ENCODE measurements at regions not wholly inside any gene's neighbourhood (a gene's known extent, or its start where the extent isn't known, plus 50 kb on each side); places are given as distances from the start of the nearest gene placed in this dataset.

- Histone ChIP-seq H3K9me3 (ENCODE audit: severe bottlenecking) (peaks cover 4% of the 10 kb centered on the region), H3K4me3 (ENCODE audit: severe bottlenecking) (no peak overlapping the region), H3K4me1 (ENCODE audit: insufficient read depth, poor library complexity, severe bottlenecking) (no peaks in the 10 kb centered on the region), H3K27ac (ENCODE audit: poor library complexity, severe bottlenecking) (no peak overlapping the region), H3K27me3 (ENCODE audit: insufficient read depth, poor library complexity, severe bottlenecking) (peaks cover 2% of the 10 kb centered on the region), H3K36me3 (ENCODE audit: low read depth) (no peaks in the 10 kb centered on the region)
- no peak for TF ChIP-seq CTCF (IDR thresholded peaks at IDR 0.05; ENCODE audit: poor library complexity, severe bottlenecking)
- DNase-seq (ENCODE audit: low spot score) (peak; percentile 28), ATAC-seq (ENCODE audit: low read depth) (no peak)
These were observed 199.8 kb upstream of the HDAC4 start for GRCh38 chr2:239600650-239601049.

DNA sequence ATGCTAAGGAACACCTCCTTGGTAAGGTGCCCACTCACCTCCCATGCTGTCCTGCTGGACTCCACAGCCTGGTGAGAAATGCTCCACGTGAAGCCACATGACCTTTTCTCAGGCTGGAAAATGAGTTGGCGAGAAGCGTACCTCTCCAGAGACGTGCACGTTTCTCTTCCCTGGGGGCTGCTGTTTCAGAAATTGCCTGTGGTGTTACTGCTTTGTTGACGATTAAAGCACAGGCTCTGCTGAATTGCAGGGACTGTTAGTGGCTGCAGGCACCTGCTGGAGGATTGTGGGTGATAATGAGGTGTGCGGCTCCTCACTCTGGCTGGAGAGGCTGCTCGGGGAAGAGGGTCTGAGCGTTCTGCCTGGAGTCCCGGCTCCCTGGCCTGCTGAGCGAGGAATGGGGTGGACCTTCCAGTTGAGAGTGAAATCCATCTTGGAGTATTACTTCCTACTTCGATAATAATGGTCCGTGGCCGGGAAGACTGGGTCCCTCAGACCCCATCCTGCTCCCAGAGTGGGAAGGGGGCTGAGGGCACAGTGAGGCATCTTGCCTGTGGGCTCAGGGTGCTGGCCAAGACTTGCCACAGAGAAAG is 199.3 kb upstream of the HDAC4 start:
- Histone ChIP-seq H3K27me3 (ENCODE audit: insufficient read depth, poor library complexity, severe bottlenecking) (no peaks in the 10 kb centered on the region), H3K4me1 (ENCODE audit: insufficient read depth, poor library complexity, severe bottlenecking) (no peaks in the 10 kb centered on the region), H3K9me3 (ENCODE audit: severe bottlenecking) (peaks cover 4% of the 10 kb centered on the region), H3K27ac (ENCODE audit: poor library complexity, severe bottlenecking) (no peak overlapping the region), H3K4me3 (ENCODE audit: severe bottlenecking) (no peak overlapping the region), H3K36me3 (ENCODE audit: low read depth) (no peaks in the 10 kb centered on the region)
- ATAC-seq (ENCODE audit: low read depth) (no peak), DNase-seq (ENCODE audit: low spot score) (peak; percentile 27)
- no peak for TF ChIP-seq CTCF (IDR thresholded peaks at IDR 0.05; ENCODE audit: poor library complexity, severe bottlenecking)

DNA sequence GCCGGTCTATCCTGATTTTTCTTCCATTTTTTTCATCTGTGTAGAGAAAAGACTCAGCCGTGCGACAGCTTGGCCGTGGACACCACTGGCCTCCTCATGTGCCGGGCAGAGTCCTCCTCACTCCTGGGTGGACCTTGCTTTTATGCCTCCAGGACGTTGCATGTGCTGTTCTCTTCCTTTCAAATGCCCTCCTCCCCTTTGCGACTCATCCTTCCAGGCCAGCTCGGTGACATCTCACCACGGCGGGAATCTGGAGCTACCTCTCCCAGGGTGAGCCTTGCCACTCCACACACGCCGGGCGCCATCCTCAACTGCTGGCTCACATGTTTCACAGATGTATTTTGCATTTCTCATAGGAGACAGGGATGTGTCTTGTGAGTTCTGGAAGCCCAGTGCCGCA is 198.5 kb upstream of the HDAC4 start:
- DNase-seq (ENCODE audit: low spot score) (peak; percentile 34), ATAC-seq (ENCODE audit: low read depth) (no peak)
- H3K9me3 ChIP-seq (ENCODE audit: severe bottlenecking), result peaks cover 4% of the 10 kb centered on the region
- H3K27me3 ChIP-seq (ENCODE audit: insufficient read depth, poor library complexity, severe bottlenecking), result no peaks in the 10 kb centered on the region
- H3K27ac ChIP-seq (ENCODE audit: poor library complexity, severe bottlenecking), result no peak overlapping the region
- no peaks in the 10 kb centered on the region for H3K36me3 ChIP-seq (ENCODE audit: low read depth)
- TF ChIP-seq CTCF (IDR thresholded peaks at IDR 0.05; ENCODE audit: poor library complexity, severe bottlenecking), result no peak
- no peaks in the 10 kb centered on the region for H3K4me1 ChIP-seq (ENCODE audit: insufficient read depth, poor library complexity, severe bottlenecking)
- H3K4me3 ChIP-seq (ENCODE audit: severe bottlenecking), result no peak overlapping the region

- no peak for DNase-seq (ENCODE audit: low spot score)
- H3K27me3 ChIP-seq (ENCODE audit: insufficient read depth, poor library complexity, severe bottlenecking), result no peaks in the 10 kb centered on the region
These were observed 197.9 kb upstream of the HDAC4 start for GRCh38 chr2:239598732-239599090.

More at GRCh38 chr2:239598732-239599090, 197.9 kb upstream of the HDAC4 start:
- Histone ChIP-seq H3K9me3 (ENCODE audit: severe bottlenecking) (peaks cover 2% of the 10 kb centered on the region), H3K27ac (ENCODE audit: poor library complexity, severe bottlenecking) (no peak overlapping the region), H3K4me3 (ENCODE audit: severe bottlenecking) (no peak overlapping the region), H3K36me3 (ENCODE audit: low read depth) (no peaks in the 10 kb centered on the region), H3K4me1 (ENCODE audit: insufficient read depth, poor library complexity, severe bottlenecking) (no peaks in the 10 kb centered on the region)
- TF ChIP-seq CTCF (IDR thresholded peaks at IDR 0.05; ENCODE audit: poor library complexity, severe bottlenecking), result no peak
- ATAC-seq (ENCODE audit: low read depth), result no peak; the same call in 2 of the 3 replicates
